SK-N-SH (cell line): ENCODE measurements at regions not wholly inside any gene's neighbourhood (a gene's known extent, or its start where the extent isn't known, plus 50 kb on each side); places are given as distances from the start of the nearest gene placed in this dataset.

Experiments
- CTCF ChIA-PET: fragments of 300-600, 350-600 bp; formaldehyde crosslinking; extraction: SDS; loops from one replicate; lab custom pipeline; 2021; lab: Yijun Ruan, JAX
- POLR2A ChIA-PET: fragments of 350-600 bp; sonication (Branson Sonifier 250); formaldehyde crosslinking; extraction: SDS; loops from one replicate; lab custom pipeline; 2020; ENCODE audit warnings: antibody characterized with exemption, inconsistent platforms; lab: Yijun Ruan, JAX
- DNase-seq: peaks from one replicate; pipeline ENCODE4 v3.0.0; 2012
- H2AFZ ChIP-seq: fragments of 200-600 bp; sonication (generic); 2 replicates; pipeline ENCODE4 v1.8.1; 2016; ENCODE audit warnings: antibody characterized with exemption, mild to moderate bottlenecking, low read depth
- H3F3A ChIP-seq: fragments of 200-600 bp; sonication (generic); replicated peaks from 2 replicates; pipeline ENCODE3; 2016; ENCODE audit warnings: antibody characterized with exemption, mild to moderate bottlenecking; ENCODE audit not compliant: insufficient read depth
- H3K27ac ChIP-seq, 2 experiments: fragments of 200-500 bp in 1 of 2; fragments of 200-600 bp in 1 of 2; sonication (Bioruptor generic) in 1 of 2; sonication (generic), shearing (Covaris generic) in 1 of 2; 2 replicates each; pipeline versions ENCODE4 v1.5.1 to v1.6.1; 2014 to 2016; ENCODE audit warnings: low read depth in 2 of 2, inconsistent platforms in 1 of 2, low read length in 1 of 2, mild to moderate bottlenecking in 1 of 2, mixed read lengths in 1 of 2
- H3K27me3 ChIP-seq: fragments of 200-600 bp; sonication (generic), shearing (Covaris generic); 2 replicates; pipeline ENCODE4 v1.6.1; 2016; ENCODE audit warnings: mixed run types; ENCODE audit not compliant: insufficient read depth
- H3K36me3 ChIP-seq, 2 experiments: fragments of 200-500 bp in 1 of 2; fragments of 200-600 bp in 1 of 2; sonication (Bioruptor generic) in 1 of 2; sonication (generic) in 1 of 2; replicated peaks in 1 of 2; 2 replicates each; pipeline versions ENCODE3 to v1.5.1; 2014 to 2016; ENCODE audit warnings: low read length in 1 of 2, mild to moderate bottlenecking in 1 of 2; ENCODE audit not compliant: insufficient read depth in 2 of 2, control insufficient read depth in 1 of 2
- H3K4me1 ChIP-seq, 2 experiments: fragments of 200-500 bp in 1 of 2; fragments of 200-600 bp in 1 of 2; sonication (Bioruptor generic) in 1 of 2; sonication (generic), shearing (Covaris generic) in 1 of 2; 2 replicates each; pipeline versions ENCODE4 v1.5.1 to v1.6.1; 2014 to 2016; ENCODE audit warnings: low read depth in 1 of 2, low read length in 1 of 2, mixed run types in 1 of 2; ENCODE audit not compliant: insufficient read depth in 2 of 2, control insufficient read depth in 1 of 2
- H3K4me2 ChIP-seq: fragments of 200-600 bp; sonication (generic), shearing (Covaris generic); 2 replicates; pipeline ENCODE4 v1.6.1; 2017; ENCODE audit warnings: mixed run types
- H3K4me3 ChIP-seq, 2 experiments: fragments of 200-500 bp in 1 of 2; fragments of 200-600 bp in 1 of 2; sonication (Bioruptor generic) in 1 of 2; sonication (generic), shearing (Covaris generic) in 1 of 2; 2 replicates each; pipeline versions ENCODE4 v1.5.1 to v1.8.1; 2014 to 2016; ENCODE audit warnings: low read depth in 2 of 2, inconsistent platforms in 1 of 2, low read length in 1 of 2, mild to moderate bottlenecking in 1 of 2, mixed read lengths in 1 of 2, moderate library complexity in 1 of 2
- H3K79me2 ChIP-seq: fragments of 200-600 bp; sonication (generic); 2 replicates; pipeline ENCODE4 v1.8.1; 2017; ENCODE audit warnings: mild to moderate bottlenecking; ENCODE audit not compliant: insufficient read depth
- H3K9ac ChIP-seq: fragments of 200-600 bp; sonication (generic); 2 replicates; pipeline ENCODE4 v1.6.1; 2017; ENCODE audit warnings: mixed run types
- H3K9me2 ChIP-seq: fragments of 200-600 bp; sonication (generic); 2 replicates; pipeline ENCODE4 v1.6.1; 2017; ENCODE audit warnings: mixed run types
- H3K9me3 ChIP-seq: fragments of 200-600 bp; sonication (generic); 2 replicates; pipeline ENCODE4 v1.6.1; 2017; ENCODE audit warnings: mixed run types, mild to moderate bottlenecking, moderate library complexity
- H4K20me1 ChIP-seq: fragments of 200-600 bp; sonication (generic); 2 replicates; pipeline ENCODE4 v1.6.1; 2017; ENCODE audit warnings: mild to moderate bottlenecking, mixed run types; ENCODE audit not compliant: insufficient read depth
- CHD2 ChIP-seq: fragments of 150-350 bp; IDR thresholded peaks from 2 replicates; pipeline ENCODE4 v1.6.1; 2018; ENCODE audit warnings: low read length; ENCODE audit not compliant: partially characterized antibody
- EP300 ChIP-seq, 2 experiments: IDR thresholded peaks; 2 replicates each; pipeline versions ENCODE4 v1.4.0 to v1.6.1; 2012; ENCODE audit warnings: borderline replicate concordance in 1 of 2, low read depth in 1 of 2, low read length in 1 of 2
- FOSL2 ChIP-seq: IDR thresholded peaks from 2 replicates; pipeline ENCODE4 v1.4.0; 2012; ENCODE audit warnings: low read depth, mild to moderate bottlenecking, moderate library complexity, borderline replicate concordance
- FOXM1 ChIP-seq: IDR thresholded peaks from 2 replicates; pipeline ENCODE4 v1.4.0; 2012; ENCODE audit warnings: low read depth, mild to moderate bottlenecking
- GATA2 ChIP-seq: sonication (generic); formaldehyde crosslinking; IDR thresholded peaks from 2 replicates; pipeline ENCODE4 v1.5.0; 2020; ENCODE audit warnings: mild to moderate bottlenecking, missing genetic modification reagents
- JUND ChIP-seq: IDR thresholded peaks from 2 replicates; pipeline ENCODE4 v1.4.0; 2012
- NRF1 ChIP-seq: IDR thresholded peaks from 2 replicates; pipeline ENCODE4 v1.6.1; 2012; ENCODE audit warnings: low read depth, mild to moderate bottlenecking, low read length
- PBX3 ChIP-seq: IDR thresholded peaks from 2 replicates; pipeline ENCODE4; 2012
- REST ChIP-seq: IDR thresholded peaks from 2 replicates; pipeline ENCODE4 v1.6.1; 2012; ENCODE audit warnings: mild to moderate bottlenecking, low read depth, low read length, moderate library complexity
- SMC3 ChIP-seq: IDR thresholded peaks from 2 replicates; pipeline ENCODE4 v1.6.1; 2012; ENCODE audit warnings: low read depth, low read length, improper control_type of control experiment
- YY1 ChIP-seq: IDR thresholded peaks from 2 replicates; pipeline ENCODE4 v1.4.0; 2012; ENCODE audit warnings: low read depth, mild to moderate bottlenecking
- WGBS: methylation state at CpG from one replicate; pipeline ENCODE4 v1.1.6; 2017; ENCODE audit warnings: low lambda C conversion rate; 5-methylcytosine and 5-hydroxymethylcytosine counted together
- TF ChIP-seq, protein P1 (sequence below): IDR thresholded peaks from 2 replicates; pipeline ENCODE4 v1.4.0; 2012; ENCODE audit warnings: low read depth
- TF ChIP-seq, protein P2 (sequence below): fragments of 150-350 bp; IDR thresholded peaks from 2 replicates; pipeline ENCODE4 v1.6.1; 2017; ENCODE audit warnings: antibody characterized with exemption, low read length, low read depth, borderline replicate concordance

- no peak for DNase-seq
- Histone ChIP-seq H3K4me2 (no peak overlapping the region), H3K9ac (no peak overlapping the region), H3K4me3 (no peak overlapping the region), H3K27me3 (peaks cover 14% of the 10 kb centered on the region; the same call in 1 of the 2 replicates), H3K9me3 (no peaks in the 10 kb centered on the region), H3K36me3 (no peaks in the 10 kb centered on the region), H4K20me1 (no peaks in the 10 kb centered on the region), H3K79me2 (no peaks in the 10 kb centered on the region), H2AFZ (no peak overlapping the region), H3F3A (no peaks in the 10 kb centered on the region), H3K27ac (no peak overlapping the region), H3K9me2 (no peaks in the 10 kb centered on the region), H3K4me1 (peaks cover 0 to 17% of the 10 kb centered on the region in 2 experiments; a peak in 2 of 4 replicates)
- 86% methylated on average over 5 of the region's 5 CpGs for WGBS
- no peak for TF ChIP-seq FOSL2
- no peak for TF ChIP-seq JUND
- TF ChIP-seq FOXM1, result no peak
- no peak for TF ChIP-seq PBX3
- TF ChIP-seq SMC3, result no peak
- TF ChIP-seq CHD2, result no peak
- TF ChIP-seq, protein P1, sequence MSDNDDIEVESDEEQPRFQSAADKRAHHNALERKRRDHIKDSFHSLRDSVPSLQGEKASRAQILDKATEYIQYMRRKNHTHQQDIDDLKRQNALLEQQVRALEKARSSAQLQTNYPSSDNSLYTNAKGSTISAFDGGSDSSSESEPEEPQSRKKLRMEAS, result no peak
- TF ChIP-seq REST, result no peak
- no peak for TF ChIP-seq NRF1
- no peak for TF ChIP-seq YY1
- no peak for TF ChIP-seq EP300 (IDR thresholded peaks at IDR 0.05; ENCODE audit: borderline replicate concordance in 1 of 2, low read depth in 1 of 2, low read length in 1 of 2)
- CTCF ChIA-PET, result interaction anchor here (0.6 to 0.8 kb wide), 2 partner anchors 9 to 65 kb away, joined by 3 read pairs; no protein-coding TSS in a partner anchor
- POLR2A ChIA-PET, result no interaction called here
Observed at GRCh38 chr2:163462993-163463392, 272.8 kb downstream of the FIGN start.

- ChIA-PET POLR2A (no interaction called here), CTCF (no interaction called here)
- Histone ChIP-seq H3K9ac (no peak overlapping the region), H3K79me2 (no peaks in the 10 kb centered on the region), H4K20me1 (no peaks in the 10 kb centered on the region), H3K9me2 (no peaks in the 10 kb centered on the region), H3K36me3 (no peaks in the 10 kb centered on the region), H3K27me3 (no peaks in the 10 kb centered on the region), H3K9me3 (no peaks in the 10 kb centered on the region), H3F3A (no peaks in the 10 kb centered on the region), H3K4me3 (no peak overlapping the region), H2AFZ (no peak overlapping the region), H3K4me2 (no peak overlapping the region), H3K4me1 (no peaks in the 10 kb centered on the region; a peak in 2 of 4 replicates), H3K27ac (no peak overlapping the region)
- DNase-seq, result no peak
- TF ChIP-seq, protein P2, sequence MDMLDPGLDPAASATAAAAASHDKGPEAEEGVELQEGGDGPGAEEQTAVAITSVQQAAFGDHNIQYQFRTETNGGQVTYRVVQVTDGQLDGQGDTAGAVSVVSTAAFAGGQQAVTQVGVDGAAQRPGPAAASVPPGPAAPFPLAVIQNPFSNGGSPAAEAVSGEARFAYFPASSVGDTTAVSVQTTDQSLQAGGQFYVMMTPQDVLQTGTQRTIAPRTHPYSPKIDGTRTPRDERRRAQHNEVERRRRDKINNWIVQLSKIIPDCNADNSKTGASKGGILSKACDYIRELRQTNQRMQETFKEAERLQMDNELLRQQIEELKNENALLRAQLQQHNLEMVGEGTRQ, result no peak
- no peak for TF ChIP-seq GATA2 (CRISPR knock-in tag)
- TF ChIP-seq PBX3, result no peak
- 89% methylated on average over 9 of the region's 9 CpGs for WGBS
Observed at GRCh38 chr2:163459986-163460385, 275.8 kb downstream of the FIGN start.
